GM19463 (cell line): ENCODE measurements at regions not wholly inside any gene's neighbourhood (a gene's known extent, or its start where the extent isn't known, plus 50 kb on each side); places are given as distances from the start of the nearest gene placed in this dataset.

Experiments used
- ATAC-seq: cut with Tn5 transposase; IDR thresholded peaks from one replicate; pipeline ENCODE4 v1.9.1; 2021; ENCODE audit warnings: mild to moderate bottlenecking, moderate library complexity; ENCODE audit not compliant: unreplicated experiment

- no peak for ATAC-seq
These were observed 54.7 kb upstream of the VWC2 start for GRCh38 chr7:49718760-49719159.

DNA sequence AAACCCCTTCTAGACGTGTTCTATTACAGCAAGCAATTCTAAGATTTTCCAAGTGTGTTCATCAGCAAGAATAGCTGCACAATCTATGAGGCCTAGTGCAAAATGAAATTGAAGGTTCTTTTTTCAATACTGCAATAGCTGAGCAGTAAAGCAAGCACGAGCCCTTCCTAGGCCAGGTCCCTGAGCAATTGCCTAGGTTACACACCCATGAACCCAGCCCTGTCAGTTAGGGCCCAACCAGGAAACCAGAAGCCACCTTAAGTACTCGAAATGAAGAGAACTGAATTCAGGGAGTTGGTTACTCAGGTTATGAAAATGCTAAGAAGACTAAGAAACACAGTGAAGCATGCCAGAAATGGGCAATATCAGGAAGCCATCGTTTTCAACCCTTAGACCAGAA is 52.0 kb upstream of the VWC2 start:
- no peak for ATAC-seq
